ENCODE measurements at regions not wholly inside any gene's neighbourhood (a gene's known extent, or its start where the extent isn't known, plus 50 kb on each side); places are given as distances from the start of the nearest gene placed in this dataset.

DNA sequence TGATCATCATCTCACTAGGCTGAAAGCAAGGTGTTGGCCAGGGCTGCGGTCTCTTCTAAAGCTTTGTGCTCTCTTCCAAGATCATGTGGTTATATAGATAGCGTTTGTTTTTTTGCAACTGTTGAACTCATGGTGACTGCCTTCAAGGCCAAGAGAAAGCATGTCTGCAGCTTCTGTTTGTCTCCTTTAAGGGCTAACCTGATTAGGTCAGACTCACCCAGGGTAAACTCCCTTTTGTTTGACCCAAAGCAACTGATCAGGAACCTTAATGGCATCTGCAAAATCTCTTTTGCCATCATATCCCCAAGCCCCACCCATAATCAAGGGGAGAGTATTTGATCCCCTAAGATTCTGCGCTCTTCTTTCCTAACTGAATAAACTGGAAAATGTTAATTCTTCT lies 72.2 kb upstream of the ALG13 start:
- no peak for TF ChIP-seq EZH2 (IDR thresholded peaks at IDR 0.05)
- TF ChIP-seq, protein P1, sequence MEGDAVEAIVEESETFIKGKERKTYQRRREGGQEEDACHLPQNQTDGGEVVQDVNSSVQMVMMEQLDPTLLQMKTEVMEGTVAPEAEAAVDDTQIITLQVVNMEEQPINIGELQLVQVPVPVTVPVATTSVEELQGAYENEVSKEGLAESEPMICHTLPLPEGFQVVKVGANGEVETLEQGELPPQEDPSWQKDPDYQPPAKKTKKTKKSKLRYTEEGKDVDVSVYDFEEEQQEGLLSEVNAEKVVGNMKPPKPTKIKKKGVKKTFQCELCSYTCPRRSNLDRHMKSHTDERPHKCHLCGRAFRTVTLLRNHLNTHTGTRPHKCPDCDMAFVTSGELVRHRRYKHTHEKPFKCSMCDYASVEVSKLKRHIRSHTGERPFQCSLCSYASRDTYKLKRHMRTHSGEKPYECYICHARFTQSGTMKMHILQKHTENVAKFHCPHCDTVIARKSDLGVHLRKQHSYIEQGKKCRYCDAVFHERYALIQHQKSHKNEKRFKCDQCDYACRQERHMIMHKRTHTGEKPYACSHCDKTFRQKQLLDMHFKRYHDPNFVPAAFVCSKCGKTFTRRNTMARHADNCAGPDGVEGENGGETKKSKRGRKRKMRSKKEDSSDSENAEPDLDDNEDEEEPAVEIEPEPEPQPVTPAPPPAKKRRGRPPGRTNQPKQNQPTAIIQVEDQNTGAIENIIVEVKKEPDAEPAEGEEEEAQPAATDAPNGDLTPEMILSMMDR (IDR thresholded peaks at IDR 0.05): no peak

All from neural progenitor cell (in vitro differentiated cells).